HepG2 (cell line): ENCODE measurements at regions not wholly inside any gene's neighbourhood (a gene's known extent, or its start where the extent isn't known, plus 50 kb on each side); places are given as distances from the start of the nearest gene placed in this dataset.

Experiments used
- DMAP1 ChIP-seq: IDR thresholded peaks from 2 replicates; pipeline ENCODE4 v1.6.1; 2016
- JARID2 ChIP-seq: sonication (generic); formaldehyde crosslinking; IDR thresholded peaks from 2 replicates; pipeline ENCODE4 v1.8.1; 2023; ENCODE audit warnings: missing genetic modification reagents, inconsistent platforms; ENCODE audit not compliant: insufficient replicate concordance
- SNRNP70 ChIP-seq: fragments of 200-400 bp; formaldehyde crosslinking; IDR thresholded peaks from 2 replicates; pipeline ENCODE4 v1.6.1; 2017; ENCODE audit warnings: mild to moderate bottlenecking, low read depth, low read length, moderate library complexity

DNA sequence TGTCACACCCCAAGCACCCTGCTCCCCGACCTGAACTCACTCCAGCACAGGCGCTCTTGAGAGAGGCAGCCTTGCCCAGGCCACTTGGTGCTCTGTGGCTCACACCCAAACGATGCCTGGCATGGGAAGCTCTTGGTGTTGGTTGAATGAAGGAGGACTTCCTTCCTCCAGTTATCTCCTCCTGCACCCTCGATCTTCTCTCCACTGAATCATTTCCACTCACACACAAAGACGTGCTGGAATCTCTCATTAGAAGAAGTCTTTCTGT, 90.5 kb upstream of the TRIM2 start:
- TF ChIP-seq DMAP1 (CRISPR knock-in tag) (no peak), SNRNP70 (no peak), JARID2 (CRISPR knock-in tag) (no peak)
